HCT116 (cell line): ENCODE measurements at regions not wholly inside any gene's neighbourhood (a gene's known extent, or its start where the extent isn't known, plus 50 kb on each side); places are given as distances from the start of the nearest gene placed in this dataset.

Experiments
- FOSL1 ChIP-seq: IDR thresholded peaks from 2 replicates; pipeline ENCODE4 v1.6.1; 2012; ENCODE audit warnings: low read depth
- TF ChIP-seq, protein P1 (sequence below): IDR thresholded peaks from 2 replicates; pipeline ENCODE4 v1.6.1; 2012

GRCh38 chr10:29946953-29947700 is 112.3 kb downstream of the JCAD start:
- TF ChIP-seq FOSL1 = no peak
- TF ChIP-seq, protein P1, sequence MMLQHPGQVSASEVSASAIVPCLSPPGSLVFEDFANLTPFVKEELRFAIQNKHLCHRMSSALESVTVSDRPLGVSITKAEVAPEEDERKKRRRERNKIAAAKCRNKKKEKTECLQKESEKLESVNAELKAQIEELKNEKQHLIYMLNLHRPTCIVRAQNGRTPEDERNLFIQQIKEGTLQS = no peak
